ENCODE measurements at regions not wholly inside any gene's neighbourhood (a gene's known extent, or its start where the extent isn't known, plus 50 kb on each side); places are given as distances from the start of the nearest gene placed in this dataset.

GRCh38 chr7:50962962-50963374 lies 180.3 kb upstream of the GRB10 start:
- no peak for DNase-seq

GRCh38 chr7:50962281-50962883 lies 179.7 kb upstream of the GRB10 start:
- no peak for DNase-seq

DNA sequence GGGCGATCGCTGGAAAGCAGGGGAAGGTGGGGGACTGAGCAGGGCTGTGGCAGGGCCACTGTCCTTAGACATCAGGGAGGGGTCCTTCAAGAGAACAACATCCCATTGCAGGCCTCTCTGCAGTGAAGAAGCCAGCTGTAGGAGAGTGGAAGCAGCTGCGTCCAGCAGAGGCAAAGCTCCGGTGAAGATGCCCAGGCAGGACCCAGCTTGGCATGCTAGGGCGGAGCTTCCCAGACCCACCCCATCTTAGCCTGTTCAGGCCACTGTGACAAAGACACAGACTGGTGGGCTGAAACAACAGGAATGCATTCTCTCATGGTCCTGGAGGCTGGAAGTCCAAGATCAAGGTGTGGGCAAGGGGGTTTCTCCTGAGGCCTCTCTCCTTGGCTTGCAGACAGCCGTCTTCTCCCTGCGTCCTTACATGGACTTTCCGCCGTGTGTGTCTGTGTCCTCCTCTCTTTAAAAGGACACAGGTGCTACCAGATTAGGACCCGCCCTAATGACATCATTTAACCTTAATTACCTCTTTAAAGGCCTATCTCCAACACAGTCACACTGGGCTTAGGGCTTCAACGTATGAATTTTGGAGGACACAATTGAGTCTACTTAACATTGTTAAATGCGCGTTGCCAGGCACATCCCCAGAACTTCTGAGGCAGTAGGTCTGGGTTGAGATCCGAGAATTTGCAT lies 178.1 kb upstream of the GRB10 start:
- no peak for DNase-seq

DNA sequence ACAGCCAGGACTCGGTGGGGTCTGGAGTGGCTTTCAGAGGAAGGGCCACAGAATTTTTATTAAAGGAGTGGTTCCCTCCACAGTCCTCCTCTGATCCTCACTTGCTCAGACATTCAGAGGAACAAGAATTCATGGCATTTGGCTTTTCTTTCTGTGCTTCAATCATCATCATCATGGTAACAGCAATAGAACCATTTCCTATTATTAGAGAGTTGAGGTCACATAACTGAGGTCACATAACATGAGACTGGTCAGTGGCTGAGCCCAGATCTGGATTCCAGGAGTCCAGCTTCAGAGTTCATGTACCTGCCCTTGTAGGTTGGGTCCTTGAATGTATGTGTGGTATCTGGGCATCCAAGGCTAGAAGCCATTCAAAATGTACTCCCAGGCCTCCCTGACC lies 177.3 kb upstream of the GRB10 start:
- DNase-seq: no peak

GRCh38 chr7:50959560-50959959 lies 176.9 kb upstream of the GRB10 start:
- DNase-seq: no peak

DNA sequence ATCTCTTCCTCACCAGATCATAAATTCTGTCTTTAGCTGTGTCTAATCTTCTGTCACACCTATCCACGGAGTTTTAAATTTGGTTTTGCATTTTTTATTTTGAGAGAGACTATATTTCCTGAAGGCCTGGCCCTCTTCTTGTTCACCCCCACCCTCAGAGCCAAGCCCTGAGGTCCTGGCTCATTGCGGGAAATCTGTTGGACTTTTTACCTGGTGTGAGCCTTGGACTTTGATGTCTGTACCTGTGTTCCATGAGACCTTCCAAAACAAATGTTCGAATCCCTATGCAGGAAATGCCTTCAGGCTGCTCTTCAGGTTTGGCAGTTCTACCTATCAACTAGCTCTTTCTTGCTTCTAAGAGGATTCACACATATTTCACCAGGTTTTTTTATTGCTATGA lies 175.2 kb upstream of the GRB10 start:
- no peak for DNase-seq

- no peak for DNase-seq
Measured at GRCh38 chr7:50957431-50957830, 174.7 kb upstream of the GRB10 start.

DNA sequence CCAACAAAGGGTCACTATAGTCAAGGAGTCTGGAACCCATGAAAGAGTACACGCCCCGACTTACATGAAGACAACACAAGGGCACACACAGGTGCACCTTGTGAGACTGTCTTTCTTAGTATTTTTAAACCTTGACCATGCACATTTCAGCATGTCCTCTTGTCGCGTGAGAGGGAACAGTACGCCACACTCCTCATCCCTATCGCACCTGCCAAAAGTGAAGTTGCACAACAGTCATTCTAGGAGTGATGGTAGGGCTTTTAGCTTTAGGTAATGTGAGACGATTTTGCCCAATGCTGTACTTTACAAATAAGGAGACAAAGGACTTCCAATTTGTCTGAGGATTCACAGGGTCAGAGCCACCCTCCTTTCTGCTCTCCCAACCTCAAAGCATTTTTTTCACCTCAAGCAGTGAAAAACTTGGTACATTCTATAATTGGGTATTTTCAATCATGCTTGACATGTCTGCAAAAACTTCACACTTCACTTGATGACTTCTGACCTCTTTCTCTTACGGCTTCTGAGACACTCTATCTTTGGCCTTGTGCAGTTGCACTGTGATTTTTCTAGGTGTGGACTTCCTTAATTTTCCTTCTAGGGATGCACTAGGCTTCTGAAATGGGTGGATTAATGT lies 173.9 kb upstream of the GRB10 start:
- no peak for DNase-seq

GRCh38 chr7:50954716-50955115 lies 172.0 kb upstream of the GRB10 start:
- DNase-seq: no peak

DNA sequence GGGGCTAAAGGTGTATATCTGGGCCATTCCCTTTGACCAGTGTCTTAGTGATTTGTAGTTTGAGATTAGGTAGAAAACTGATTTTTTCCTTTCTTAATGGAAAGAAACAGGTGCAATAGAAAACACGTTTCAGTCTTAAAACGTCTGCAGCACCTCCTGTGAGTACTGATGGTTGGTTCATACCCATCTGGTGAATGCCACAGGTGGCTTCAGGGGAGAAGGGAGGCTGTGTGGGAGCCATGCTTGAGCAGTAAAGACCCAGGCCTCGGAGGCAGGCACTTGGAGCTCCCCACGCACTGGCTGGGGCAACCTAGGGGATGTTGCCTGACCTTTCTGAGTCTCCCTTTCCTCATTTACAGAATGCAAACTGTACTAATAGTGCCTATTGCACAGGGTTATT lies 171.5 kb upstream of the GRB10 start:
- no peak for DNase-seq

DNA sequence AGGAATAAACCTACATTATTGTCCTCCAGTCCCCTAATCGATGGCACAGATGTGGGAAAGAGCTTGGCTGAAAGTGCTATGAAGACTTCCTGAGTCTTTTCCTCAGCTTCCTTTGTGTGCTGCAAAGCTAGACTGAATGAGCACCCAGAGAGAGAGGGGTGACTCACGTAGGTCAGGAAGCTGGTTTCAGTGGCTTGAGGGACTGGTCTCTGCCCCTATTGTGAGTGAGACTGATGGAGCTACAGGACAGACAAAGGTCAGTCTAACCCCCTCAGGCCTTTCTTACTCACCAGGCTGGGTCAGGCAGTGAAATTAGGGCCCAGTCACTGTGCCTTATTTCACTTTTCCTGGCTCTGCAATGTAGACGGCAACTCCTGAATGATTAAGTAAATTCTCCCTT lies 171.1 kb upstream of the GRB10 start:
- no peak for DNase-seq

DNA sequence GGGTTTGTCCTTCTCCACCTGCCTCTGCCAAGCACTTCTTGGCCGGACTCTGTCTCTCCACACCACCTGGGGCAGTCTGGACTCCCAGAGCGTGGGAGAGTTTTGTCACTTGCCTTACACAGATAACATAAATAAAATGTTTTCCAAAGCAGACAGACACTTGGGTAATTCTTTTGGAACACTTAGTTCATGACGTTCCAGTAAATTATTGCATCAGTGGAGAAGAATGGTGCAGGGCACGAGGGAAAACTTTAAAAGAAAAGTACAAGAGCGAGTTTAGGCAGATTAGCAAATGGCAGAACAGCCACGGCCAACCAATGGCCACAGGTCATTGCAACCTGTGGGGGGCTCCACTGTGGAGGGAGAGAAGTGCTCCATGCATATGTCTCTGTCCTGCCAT lies 170.6 kb upstream of the GRB10 start:
- DNase-seq: no peak

- DNase-seq: no peak
Measured at GRCh38 chr7:50952544-50952943, 169.8 kb upstream of the GRB10 start.

DNA sequence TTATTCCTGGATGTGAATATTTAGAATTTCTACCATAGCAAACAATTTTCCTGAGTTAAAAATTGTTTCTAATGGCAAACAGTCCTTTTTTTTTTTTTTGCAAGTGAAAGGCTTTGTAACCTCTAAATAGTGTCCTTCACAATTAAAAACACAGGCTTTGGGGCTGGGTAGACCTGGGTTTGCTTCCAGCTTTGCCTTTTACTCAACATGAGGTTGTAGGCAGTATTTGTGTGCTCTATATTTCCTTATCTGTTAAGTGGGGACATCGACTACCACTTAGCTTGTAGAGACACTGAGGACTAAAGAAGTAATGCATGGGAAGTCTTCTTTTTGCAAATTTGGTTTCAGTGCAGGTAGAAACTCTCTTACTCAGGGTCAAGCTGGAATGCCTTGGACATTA lies 169.4 kb upstream of the GRB10 start:
- DNase-seq: no peak

GRCh38 chr7:50943482-50943881 lies 160.8 kb upstream of the GRB10 start:
- no peak for DNase-seq

- no peak for DNase-seq
Measured at GRCh38 chr7:50941525-50941924, 158.8 kb upstream of the GRB10 start.

- no peak for DNase-seq
Measured at GRCh38 chr7:50940621-50941020, 157.9 kb upstream of the GRB10 start.

DNA sequence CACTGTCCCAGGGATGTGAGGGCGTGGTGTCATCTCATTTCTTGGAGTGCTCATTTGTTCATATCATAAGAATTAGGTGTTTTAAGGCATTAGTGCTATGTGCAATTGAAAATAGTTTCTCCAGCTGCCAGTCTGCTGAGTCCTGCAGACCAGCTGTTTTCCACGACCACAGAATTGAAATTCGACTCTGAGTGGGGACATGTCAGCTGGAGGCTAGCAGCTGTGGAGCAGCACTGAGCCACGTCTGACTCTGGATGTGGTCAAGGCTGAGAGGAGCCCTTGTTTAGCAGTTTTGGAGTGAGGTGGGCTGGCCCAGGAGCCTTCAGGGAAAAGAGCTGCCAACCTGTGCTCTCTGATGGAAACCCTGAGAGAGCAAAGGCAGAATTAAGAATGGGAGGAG lies 156.3 kb upstream of the GRB10 start:
- DNase-seq: no peak

DNA sequence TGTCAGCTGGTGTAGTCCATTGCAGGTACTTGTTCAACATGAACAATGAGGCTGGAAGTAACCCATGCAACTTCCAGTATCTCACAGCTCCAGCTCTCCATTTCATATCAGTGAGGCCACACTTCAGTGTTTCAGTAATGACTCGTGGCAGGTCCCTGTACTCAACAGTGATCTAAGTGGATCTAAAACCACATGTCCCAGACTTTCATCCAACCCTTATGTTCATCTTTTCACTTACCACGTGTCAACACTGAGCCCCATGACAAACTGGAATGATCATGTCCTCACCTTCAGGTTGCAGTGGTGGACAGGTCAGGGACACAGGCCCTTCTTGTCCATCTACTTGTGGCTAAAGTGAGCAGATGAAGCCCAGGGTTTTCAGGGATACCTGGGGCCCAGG lies 155.0 kb upstream of the GRB10 start:
- no peak for DNase-seq

DNA sequence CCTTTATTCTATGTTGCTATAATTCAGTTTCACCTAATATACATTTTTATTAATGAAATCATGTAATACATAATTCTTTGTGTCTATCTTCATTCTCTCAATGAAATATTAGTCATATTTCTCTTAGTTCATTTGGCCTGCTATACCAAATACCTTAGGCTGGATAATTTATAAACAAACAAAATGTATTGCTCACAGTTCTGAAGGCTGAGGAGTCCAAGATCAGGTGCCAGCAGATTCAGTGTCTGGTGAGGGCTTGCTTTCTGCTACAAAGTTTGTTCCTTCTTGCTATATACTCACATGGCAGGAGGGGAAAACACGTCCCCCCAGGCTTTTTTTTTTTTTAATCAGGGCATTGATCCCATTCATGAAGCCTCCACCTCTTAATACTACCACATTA lies 143.4 kb upstream of the GRB10 start:
- DNase-seq: no peak

DNA sequence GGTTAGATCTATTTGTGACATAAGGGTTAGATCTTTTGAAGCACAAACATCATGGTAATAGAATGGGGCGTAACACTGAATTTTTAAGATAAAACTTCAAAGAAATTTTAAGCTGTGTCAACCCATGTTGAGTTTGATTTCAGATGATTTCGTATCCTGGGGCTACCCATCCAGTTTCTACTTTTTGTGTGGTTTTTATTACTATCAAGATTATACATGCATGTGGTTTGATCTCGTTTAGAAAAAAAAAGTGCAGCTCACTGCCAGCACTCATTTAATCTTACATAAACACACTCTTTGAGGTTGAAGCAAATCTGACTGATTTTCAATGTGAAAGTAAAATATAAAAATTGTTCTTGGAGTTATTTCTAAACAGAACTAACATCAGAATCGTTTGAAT lies 140.8 kb upstream of the GRB10 start:
- no peak for DNase-seq

DNA sequence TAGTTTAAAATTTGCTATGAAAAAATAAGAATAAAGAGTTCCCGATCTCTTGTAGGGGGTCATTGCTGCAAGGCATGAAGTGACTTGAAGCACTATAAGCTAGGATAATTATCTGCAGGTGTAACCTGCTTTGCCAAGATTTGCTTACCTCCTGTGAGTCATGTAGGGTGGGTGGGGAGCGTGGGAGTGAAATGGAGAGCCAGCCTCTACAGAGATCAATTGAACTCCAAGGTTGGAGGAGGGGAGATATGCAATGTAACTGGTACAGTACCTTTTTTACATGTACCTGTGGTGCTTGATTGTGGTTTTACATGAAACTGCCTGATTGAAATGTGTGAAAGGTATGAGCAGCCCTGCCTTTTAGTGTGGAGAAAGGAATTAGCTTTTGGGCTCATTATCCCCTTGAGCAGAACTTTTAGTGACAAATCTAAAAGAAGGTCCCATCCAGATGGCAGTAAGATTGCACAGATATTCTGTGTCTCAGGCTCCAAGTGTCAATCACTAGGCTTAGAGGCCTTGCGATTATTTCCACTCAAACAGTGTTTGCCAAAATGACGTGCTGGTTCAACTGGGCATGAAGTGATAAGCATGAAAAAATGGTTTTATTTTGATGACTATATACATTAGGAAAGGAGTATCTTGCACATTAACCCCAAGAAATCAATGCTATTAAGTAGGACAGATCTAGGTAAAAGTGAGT lies 138.6 kb upstream of the GRB10 start:
- DNase-seq: no peak

- DNase-seq: no peak
Measured at GRCh38 chr7:50920031-50920635, 137.4 kb upstream of the GRB10 start.

DNA sequence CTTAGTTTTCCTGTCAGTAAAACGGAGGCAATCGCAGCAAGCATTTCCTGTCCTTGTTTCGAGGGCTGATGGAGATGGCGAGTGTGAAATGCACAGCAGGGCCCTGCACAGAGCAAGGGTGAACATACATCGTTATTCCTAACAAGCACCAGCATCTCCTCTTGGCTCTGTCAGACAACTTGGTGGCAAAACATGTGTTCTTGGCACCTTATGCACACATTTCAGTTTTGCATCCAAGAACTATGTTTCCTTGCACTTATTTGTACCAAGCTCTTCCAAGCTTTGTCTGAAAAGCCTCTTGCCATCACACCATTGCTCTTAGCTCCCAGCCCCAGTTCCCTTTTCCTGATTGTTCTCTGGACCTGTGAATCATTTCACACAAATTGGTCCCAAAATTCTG lies 132.9 kb upstream of the GRB10 start:
- DNase-seq: no peak
